SU-DHL-6 (cell line): ENCODE measurements at regions not wholly inside any gene's neighbourhood (a gene's known extent, or its start where the extent isn't known, plus 50 kb on each side); places are given as distances from the start of the nearest gene placed in this dataset.

ENCODE experiments used
- EZH2phosphoT487 ChIP-seq: fragments of 200-600 bp; sonication (generic), shearing (Covaris generic); conservative IDR thresholded peaks from 2 replicates; pipeline ENCODE4 v1.6.1; 2018; ENCODE audit warnings: mild to moderate bottlenecking, antibody characterized with exemption, low read length, moderate library complexity, mixed read lengths
- TF ChIP-seq, protein P1 (sequence below): fragments of 200-600 bp; sonication (generic); IDR thresholded peaks from one replicate; pipeline ENCODE4 v1.5.1; 2017; ENCODE audit warnings: antibody characterized with exemption, mild to moderate bottlenecking, low read length, moderate library complexity; ENCODE audit not compliant: insufficient read depth, poor library complexity, severe bottlenecking

DNA sequence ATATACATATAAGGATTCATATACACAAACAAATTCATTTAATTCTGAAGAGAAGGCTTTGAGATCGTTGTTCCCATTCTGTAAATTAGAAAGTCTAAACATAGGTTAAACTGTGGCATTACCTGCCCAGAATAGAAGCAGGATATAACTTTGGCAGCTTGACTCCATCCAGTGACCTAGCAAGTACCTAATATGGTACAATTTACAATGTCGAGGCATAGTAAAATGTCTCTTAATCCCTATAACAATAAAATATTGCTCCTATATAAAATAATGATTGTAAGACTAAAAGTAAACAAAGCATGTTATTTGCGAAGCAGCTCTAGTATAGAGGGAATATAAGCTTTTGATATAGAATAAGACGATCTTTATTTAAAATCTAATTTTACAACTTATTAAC lies 756.0 kb downstream of the LUZP2 start:
- TF ChIP-seq, protein P1, sequence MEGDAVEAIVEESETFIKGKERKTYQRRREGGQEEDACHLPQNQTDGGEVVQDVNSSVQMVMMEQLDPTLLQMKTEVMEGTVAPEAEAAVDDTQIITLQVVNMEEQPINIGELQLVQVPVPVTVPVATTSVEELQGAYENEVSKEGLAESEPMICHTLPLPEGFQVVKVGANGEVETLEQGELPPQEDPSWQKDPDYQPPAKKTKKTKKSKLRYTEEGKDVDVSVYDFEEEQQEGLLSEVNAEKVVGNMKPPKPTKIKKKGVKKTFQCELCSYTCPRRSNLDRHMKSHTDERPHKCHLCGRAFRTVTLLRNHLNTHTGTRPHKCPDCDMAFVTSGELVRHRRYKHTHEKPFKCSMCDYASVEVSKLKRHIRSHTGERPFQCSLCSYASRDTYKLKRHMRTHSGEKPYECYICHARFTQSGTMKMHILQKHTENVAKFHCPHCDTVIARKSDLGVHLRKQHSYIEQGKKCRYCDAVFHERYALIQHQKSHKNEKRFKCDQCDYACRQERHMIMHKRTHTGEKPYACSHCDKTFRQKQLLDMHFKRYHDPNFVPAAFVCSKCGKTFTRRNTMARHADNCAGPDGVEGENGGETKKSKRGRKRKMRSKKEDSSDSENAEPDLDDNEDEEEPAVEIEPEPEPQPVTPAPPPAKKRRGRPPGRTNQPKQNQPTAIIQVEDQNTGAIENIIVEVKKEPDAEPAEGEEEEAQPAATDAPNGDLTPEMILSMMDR: no peak
- no peak for TF ChIP-seq EZH2phosphoT487
